ENCODE measurements at regions not wholly inside any gene's neighbourhood (a gene's known extent, or its start where the extent isn't known, plus 50 kb on each side); places are given as distances from the start of the nearest gene placed in this dataset.

GRCh38 chr7:79548727-79549126 lies 95.3 kb upstream of the MAGI2 start:
- TF ChIP-seq, protein P1, sequence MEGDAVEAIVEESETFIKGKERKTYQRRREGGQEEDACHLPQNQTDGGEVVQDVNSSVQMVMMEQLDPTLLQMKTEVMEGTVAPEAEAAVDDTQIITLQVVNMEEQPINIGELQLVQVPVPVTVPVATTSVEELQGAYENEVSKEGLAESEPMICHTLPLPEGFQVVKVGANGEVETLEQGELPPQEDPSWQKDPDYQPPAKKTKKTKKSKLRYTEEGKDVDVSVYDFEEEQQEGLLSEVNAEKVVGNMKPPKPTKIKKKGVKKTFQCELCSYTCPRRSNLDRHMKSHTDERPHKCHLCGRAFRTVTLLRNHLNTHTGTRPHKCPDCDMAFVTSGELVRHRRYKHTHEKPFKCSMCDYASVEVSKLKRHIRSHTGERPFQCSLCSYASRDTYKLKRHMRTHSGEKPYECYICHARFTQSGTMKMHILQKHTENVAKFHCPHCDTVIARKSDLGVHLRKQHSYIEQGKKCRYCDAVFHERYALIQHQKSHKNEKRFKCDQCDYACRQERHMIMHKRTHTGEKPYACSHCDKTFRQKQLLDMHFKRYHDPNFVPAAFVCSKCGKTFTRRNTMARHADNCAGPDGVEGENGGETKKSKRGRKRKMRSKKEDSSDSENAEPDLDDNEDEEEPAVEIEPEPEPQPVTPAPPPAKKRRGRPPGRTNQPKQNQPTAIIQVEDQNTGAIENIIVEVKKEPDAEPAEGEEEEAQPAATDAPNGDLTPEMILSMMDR (IDR thresholded peaks at IDR 0.05 in 4 of 5, conservative IDR thresholded peaks at IDR 0.05 in 1 of 5) = no peak
- no peak for TF ChIP-seq POLR2A (IDR thresholded peaks at IDR 0.05)

Data from gastrocnemius medialis (tissue), 4 donors.